Spleen (tissue), 7 donors: ENCODE measurements at regions not wholly inside any gene's neighbourhood (a gene's known extent, or its start where the extent isn't known, plus 50 kb on each side); places are given as distances from the start of the nearest gene placed in this dataset.

Experiments
- POLR2A ChIP-seq, 3 donors: fragments of 450-650 bp; IDR thresholded peaks; one replicate each; pipeline ENCODE4 v1.5.1; 2017; ENCODE audit warnings: antibody characterized with exemption in 3 of 3, mild to moderate bottlenecking in 1 of 3
- TF ChIP-seq, protein P1 (sequence below), 11 experiments: fragments of 200-600 bp in 7 of 11; fragments of 450-650 bp in 4 of 11; sonication (generic) in 4 of 11; IDR thresholded peaks in 8 of 11; conservative IDR thresholded peaks in 3 of 11; 1 replicate in 7 of 11; 2 replicates in 4 of 11; pipeline versions ENCODE4 v1.4.0 to v1.8.0; 2016 to 2021; ENCODE audit warnings: antibody characterized with exemption in 11 of 11, inconsistent platforms in 4 of 11, mild to moderate bottlenecking in 1 of 11
- donor health status: DM: no; HTN: no; CAD: no; lungs with moderate emphysema.
- donor health status: DM: no; HTN: no; CAD: no.
- donor health status: DM: no; HTN: no; CAD: no.

DNA sequence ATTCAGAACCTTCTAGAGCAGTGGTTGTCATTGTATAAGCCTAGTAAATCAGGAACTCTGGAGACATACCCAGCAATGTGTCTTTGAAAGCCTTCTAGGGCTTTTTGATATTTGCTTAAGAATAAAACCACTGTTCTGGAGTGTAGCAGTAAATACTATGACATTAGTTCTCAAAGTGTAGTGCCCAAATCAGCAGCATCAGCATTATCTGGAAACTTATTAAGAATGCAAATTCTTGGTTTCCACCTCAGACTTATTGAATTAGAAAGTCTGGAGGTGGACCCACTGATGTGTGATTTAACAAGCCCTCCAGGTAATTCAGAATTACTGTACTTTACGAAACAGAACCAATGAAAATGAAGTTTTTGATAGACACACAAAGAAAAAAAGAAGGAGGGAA, 509.7 kb downstream of the SUCLG1 start:
- TF ChIP-seq, protein P1, sequence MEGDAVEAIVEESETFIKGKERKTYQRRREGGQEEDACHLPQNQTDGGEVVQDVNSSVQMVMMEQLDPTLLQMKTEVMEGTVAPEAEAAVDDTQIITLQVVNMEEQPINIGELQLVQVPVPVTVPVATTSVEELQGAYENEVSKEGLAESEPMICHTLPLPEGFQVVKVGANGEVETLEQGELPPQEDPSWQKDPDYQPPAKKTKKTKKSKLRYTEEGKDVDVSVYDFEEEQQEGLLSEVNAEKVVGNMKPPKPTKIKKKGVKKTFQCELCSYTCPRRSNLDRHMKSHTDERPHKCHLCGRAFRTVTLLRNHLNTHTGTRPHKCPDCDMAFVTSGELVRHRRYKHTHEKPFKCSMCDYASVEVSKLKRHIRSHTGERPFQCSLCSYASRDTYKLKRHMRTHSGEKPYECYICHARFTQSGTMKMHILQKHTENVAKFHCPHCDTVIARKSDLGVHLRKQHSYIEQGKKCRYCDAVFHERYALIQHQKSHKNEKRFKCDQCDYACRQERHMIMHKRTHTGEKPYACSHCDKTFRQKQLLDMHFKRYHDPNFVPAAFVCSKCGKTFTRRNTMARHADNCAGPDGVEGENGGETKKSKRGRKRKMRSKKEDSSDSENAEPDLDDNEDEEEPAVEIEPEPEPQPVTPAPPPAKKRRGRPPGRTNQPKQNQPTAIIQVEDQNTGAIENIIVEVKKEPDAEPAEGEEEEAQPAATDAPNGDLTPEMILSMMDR (IDR thresholded peaks at IDR 0.05 in 8 of 11, conservative IDR thresholded peaks at IDR 0.05 in 3 of 11) = no peak
- TF ChIP-seq POLR2A (IDR thresholded peaks at IDR 0.05) = no peak
